DND-41 (cell line): ENCODE measurements at regions not wholly inside any gene's neighbourhood (a gene's known extent, or its start where the extent isn't known, plus 50 kb on each side); places are given as distances from the start of the nearest gene placed in this dataset.

ENCODE experiments used
- ATAC-seq: fragments of 200-7000 bp; cut with Tn5 transposase; 3 replicates; pipeline ENCODE4 v1.9.1; 2021; ENCODE audit warnings: low read depth; ENCODE audit not compliant: insufficient read depth
- DNase-seq: peaks from one replicate; pipeline ENCODE4 v3.0.0-alpha.2; 2020
- H2AFZ ChIP-seq: 2 replicates; pipeline ENCODE4 v1.6.0; 2012; ENCODE audit warnings: low read depth, low read length
- H3K27ac ChIP-seq: 2 replicates; pipeline ENCODE4 v1.5.1; 2012; ENCODE audit warnings: low read length, inconsistent platforms
- H3K27me3 ChIP-seq: fragments of 200-600 bp; sonication (generic); 2 replicates; pipeline ENCODE4 v1.6.0; 2012; ENCODE audit warnings: low read length, mild to moderate bottlenecking, inconsistent platforms; ENCODE audit not compliant: insufficient read depth, poor library complexity
- H3K36me3 ChIP-seq: 2 replicates; pipeline ENCODE4 v1.5.1; 2012; ENCODE audit warnings: low read length, inconsistent platforms; ENCODE audit not compliant: insufficient read depth
- H3K4me1 ChIP-seq: 2 replicates; pipeline ENCODE4 v1.5.1; 2012; ENCODE audit warnings: mild to moderate bottlenecking, low read length; ENCODE audit not compliant: insufficient read depth
- H3K4me2 ChIP-seq: 2 replicates; pipeline ENCODE4 v1.6.0; 2012; ENCODE audit warnings: mild to moderate bottlenecking, moderate library complexity, low read length, inconsistent platforms; ENCODE audit not compliant: insufficient read depth
- H3K4me3 ChIP-seq, 2 experiments: fragments of 200-600 bp in 1 of 2; shearing (Covaris generic) in 1 of 2; 2 replicates each; pipeline ENCODE4 v1.5.1; 2012 to 2016; ENCODE audit warnings: inconsistent platforms in 2 of 2, low read length in 2 of 2, mild to moderate bottlenecking in 2 of 2, low read depth in 1 of 2, moderate library complexity in 1 of 2
- H3K79me2 ChIP-seq: 2 replicates; pipeline ENCODE4 v1.6.0; 2012; ENCODE audit warnings: low read length, inconsistent platforms; ENCODE audit not compliant: insufficient read depth
- H3K9ac ChIP-seq: 2 replicates; pipeline ENCODE4 v1.6.0; 2012; ENCODE audit warnings: low read depth, mild to moderate bottlenecking, inconsistent platforms, low read length, moderate library complexity
- H3K9me3 ChIP-seq: 2 replicates; pipeline ENCODE4 v1.5.1; 2012; ENCODE audit warnings: low read length, moderate library complexity, mild to moderate bottlenecking, inconsistent platforms; ENCODE audit not compliant: insufficient read depth, severe bottlenecking
- H4K20me1 ChIP-seq: 2 replicates; pipeline ENCODE4 v1.6.0; 2012; ENCODE audit warnings: low read length; ENCODE audit not compliant: insufficient read depth
- EZH2 ChIP-seq: IDR thresholded peaks from 3 replicates; pipeline ENCODE4 v1.6.1; 2012; ENCODE audit warnings: borderline replicate concordance, low read depth, mild to moderate bottlenecking, moderate library complexity, low read length, inconsistent platforms; ENCODE audit not compliant: severe bottlenecking
- TF ChIP-seq, protein P1 (sequence below): IDR thresholded peaks from 2 replicates; pipeline ENCODE4 v1.5.1; 2012; ENCODE audit warnings: borderline replicate concordance, low read length, moderate library complexity, mild to moderate bottlenecking; ENCODE audit not compliant: poor library complexity, severe bottlenecking; ENCODE audit errors: extremely low read depth

DNA sequence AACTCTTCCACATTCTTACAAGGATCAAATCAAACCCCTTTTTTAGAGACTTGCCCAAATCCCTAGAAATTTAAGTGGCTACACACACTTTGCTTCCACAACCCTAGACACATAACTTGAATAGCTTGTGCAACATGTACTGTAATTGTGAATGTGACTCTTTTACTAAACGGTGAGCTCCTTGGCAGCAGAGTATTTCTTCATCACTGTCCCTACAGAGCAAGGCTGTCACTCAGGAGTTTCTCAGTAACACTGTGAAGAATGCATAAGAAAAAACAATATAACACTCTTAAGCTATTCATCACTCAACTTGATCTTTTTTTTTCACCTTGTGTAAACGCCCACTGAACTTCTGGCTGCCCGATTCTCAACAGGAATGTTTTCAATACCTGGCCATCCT is 53.8 kb upstream of the ADAMTS18 start:
- H3K4me3 ChIP-seq: no peak overlapping the region
- no peak overlapping the region for H2AFZ ChIP-seq
- TF ChIP-seq, protein P1, sequence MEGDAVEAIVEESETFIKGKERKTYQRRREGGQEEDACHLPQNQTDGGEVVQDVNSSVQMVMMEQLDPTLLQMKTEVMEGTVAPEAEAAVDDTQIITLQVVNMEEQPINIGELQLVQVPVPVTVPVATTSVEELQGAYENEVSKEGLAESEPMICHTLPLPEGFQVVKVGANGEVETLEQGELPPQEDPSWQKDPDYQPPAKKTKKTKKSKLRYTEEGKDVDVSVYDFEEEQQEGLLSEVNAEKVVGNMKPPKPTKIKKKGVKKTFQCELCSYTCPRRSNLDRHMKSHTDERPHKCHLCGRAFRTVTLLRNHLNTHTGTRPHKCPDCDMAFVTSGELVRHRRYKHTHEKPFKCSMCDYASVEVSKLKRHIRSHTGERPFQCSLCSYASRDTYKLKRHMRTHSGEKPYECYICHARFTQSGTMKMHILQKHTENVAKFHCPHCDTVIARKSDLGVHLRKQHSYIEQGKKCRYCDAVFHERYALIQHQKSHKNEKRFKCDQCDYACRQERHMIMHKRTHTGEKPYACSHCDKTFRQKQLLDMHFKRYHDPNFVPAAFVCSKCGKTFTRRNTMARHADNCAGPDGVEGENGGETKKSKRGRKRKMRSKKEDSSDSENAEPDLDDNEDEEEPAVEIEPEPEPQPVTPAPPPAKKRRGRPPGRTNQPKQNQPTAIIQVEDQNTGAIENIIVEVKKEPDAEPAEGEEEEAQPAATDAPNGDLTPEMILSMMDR: no peak
- TF ChIP-seq EZH2: no peak
- no peaks in the 10 kb centered on the region for H3K36me3 ChIP-seq
- DNase-seq (no peak), ATAC-seq (no peak)
- peaks cover 4% of the 10 kb centered on the region for H3K27me3 ChIP-seq
- no peak overlapping the region for H3K27ac ChIP-seq
- H3K4me1 ChIP-seq: no peaks in the 10 kb centered on the region
- no peak overlapping the region for H3K4me2 ChIP-seq
- H3K79me2 ChIP-seq: no peaks in the 10 kb centered on the region
- no peaks in the 10 kb centered on the region for H3K9me3 ChIP-seq
- no peak overlapping the region for H3K9ac ChIP-seq
- no peaks in the 10 kb centered on the region for H4K20me1 ChIP-seq

DNA sequence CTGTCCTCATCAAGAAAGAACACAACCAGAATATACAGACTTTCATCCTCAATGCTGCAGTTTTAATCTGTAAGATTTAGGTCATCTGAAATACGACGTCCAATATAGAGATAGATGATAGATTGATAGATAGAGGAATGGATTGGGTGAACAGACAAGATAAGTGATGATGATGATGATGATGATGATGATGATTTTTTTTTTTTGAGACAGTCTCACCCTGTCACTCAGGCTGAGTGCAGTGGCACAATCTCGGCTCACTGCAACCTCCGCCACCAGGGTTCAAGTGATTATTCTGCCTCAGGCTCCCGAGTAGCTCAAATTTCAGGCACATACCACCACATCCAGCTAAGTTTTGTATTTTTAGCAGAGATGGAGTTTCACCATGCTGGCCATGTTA is 56.3 kb upstream of the ADAMTS18 start:
- peaks cover 4% of the 10 kb centered on the region for H3K27me3 ChIP-seq
- TF ChIP-seq, protein P1: no peak
- H4K20me1 ChIP-seq: no peaks in the 10 kb centered on the region
- H3K4me1 ChIP-seq: no peaks in the 10 kb centered on the region
- no peak overlapping the region for H3K27ac ChIP-seq
- H3K36me3 ChIP-seq: no peaks in the 10 kb centered on the region
- DNase-seq (no peak), ATAC-seq (no peak)
- no peak overlapping the region for H3K9ac ChIP-seq
- no peaks in the 10 kb centered on the region for H3K9me3 ChIP-seq
- no peak overlapping the region for H3K4me2 ChIP-seq
- H3K4me3 ChIP-seq: no peak overlapping the region
- H2AFZ ChIP-seq: no peak overlapping the region
- no peaks in the 10 kb centered on the region for H3K79me2 ChIP-seq

DNA sequence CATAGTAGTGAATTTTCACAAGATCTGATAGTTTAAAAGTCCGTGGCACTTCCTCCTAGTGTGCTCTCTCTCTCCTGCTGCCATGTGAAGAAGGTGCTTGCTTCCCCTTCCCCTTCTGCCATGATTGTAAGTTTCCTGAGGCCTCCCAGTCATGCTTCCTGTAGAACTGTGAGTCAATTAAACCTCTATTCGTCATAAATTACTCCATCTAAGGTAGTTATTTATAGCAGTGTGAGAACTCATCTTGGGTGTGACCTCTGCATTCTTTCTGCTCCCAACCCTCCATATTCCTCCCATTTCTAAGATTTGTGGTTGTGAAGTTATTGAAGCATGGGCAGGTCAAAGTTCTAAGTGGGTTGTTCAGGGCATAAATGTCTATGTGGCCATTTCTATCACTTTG is 62.1 kb upstream of the ADAMTS18 start:
- Histone ChIP-seq H3K4me1 (no peaks in the 10 kb centered on the region), H3K4me2 (no peak overlapping the region), H3K27ac (no peak overlapping the region), H3K27me3 (no peaks in the 10 kb centered on the region), H3K4me3 (no peak overlapping the region), H3K79me2 (no peaks in the 10 kb centered on the region), H4K20me1 (no peaks in the 10 kb centered on the region), H3K9me3 (no peaks in the 10 kb centered on the region), H2AFZ (no peak overlapping the region), H3K9ac (no peak overlapping the region), H3K36me3 (no peaks in the 10 kb centered on the region)
- ATAC-seq: no peak
- no peak for DNase-seq
- TF ChIP-seq, protein P1: no peak
- TF ChIP-seq EZH2: no peak
